Loucy (cell line): ENCODE measurements at regions not wholly inside any gene's neighbourhood (a gene's known extent, or its start where the extent isn't known, plus 50 kb on each side); places are given as distances from the start of the nearest gene placed in this dataset.

Source experiments
- H2AFZ ChIP-seq: fragments of 200-600 bp; sonication (generic); 2 replicates; pipeline ENCODE4 v1.6.0; 2016; ENCODE audit warnings: antibody characterized with exemption, mild to moderate bottlenecking, low read length, moderate library complexity
- H3F3A ChIP-seq: fragments of 200-600 bp; 2 replicates; pipeline ENCODE4 v1.6.0; 2016; ENCODE audit warnings: antibody characterized with exemption, low read depth, mild to moderate bottlenecking
- H3K27me3 ChIP-seq: fragments of 200-600 bp; sonication (generic); 2 replicates; pipeline ENCODE4 v1.6.1; 2014; ENCODE audit warnings: low read length, mild to moderate bottlenecking; ENCODE audit not compliant: insufficient read depth, poor library complexity, severe bottlenecking
- H3K36me3 ChIP-seq: fragments of 200-600 bp; sonication (generic); 2 replicates; pipeline ENCODE4 v1.6.1; 2016; ENCODE audit warnings: low read length; ENCODE audit not compliant: insufficient read depth
- H3K4me1 ChIP-seq: fragments of 200-600 bp; sonication (generic); 2 replicates; pipeline ENCODE4 v1.5.1; 2014; ENCODE audit warnings: low read length, mild to moderate bottlenecking; ENCODE audit not compliant: insufficient read depth, poor library complexity, severe bottlenecking
- H3K4me2 ChIP-seq: fragments of 200-600 bp; sonication (generic); 2 replicates; pipeline ENCODE4 v1.6.0; 2014; ENCODE audit warnings: antibody characterized with exemption, low read length, low read depth, mild to moderate bottlenecking; ENCODE audit not compliant: poor library complexity, severe bottlenecking
- H3K4me3 ChIP-seq: fragments of 200-600 bp; sonication (generic); 2 replicates; pipeline ENCODE4 v1.5.1; 2014; ENCODE audit warnings: low read length, mild to moderate bottlenecking, mixed read lengths; ENCODE audit not compliant: poor library complexity, severe bottlenecking
- H3K79me2 ChIP-seq: fragments of 200-600 bp; sonication (generic); 2 replicates; pipeline ENCODE4 v1.6.1; 2014; ENCODE audit warnings: low read length; ENCODE audit not compliant: insufficient read depth
- H3K9ac ChIP-seq: fragments of 200-600 bp; sonication (generic); 2 replicates; pipeline ENCODE4 v1.6.0; 2014; ENCODE audit warnings: mild to moderate bottlenecking, low read depth, low read length, moderate library complexity; ENCODE audit not compliant: poor library complexity, severe bottlenecking
- H3K9me2 ChIP-seq: fragments of 200-600 bp; sonication (generic); replicated peaks from 2 replicates; pipeline ENCODE4 v1.6.1; 2016; ENCODE audit warnings: low read depth, low read length, mixed read lengths
- H3K9me3 ChIP-seq: fragments of 200-600 bp; sonication (generic); 2 replicates; pipeline ENCODE4 v1.6.1; 2014; ENCODE audit warnings: mild to moderate bottlenecking, antibody characterized with exemption, low read length, low read depth; ENCODE audit not compliant: insufficient read depth
- H4K20me1 ChIP-seq: fragments of 200-600 bp; sonication (generic); 2 replicates; pipeline ENCODE4 v1.6.0; 2014; ENCODE audit warnings: antibody characterized with exemption, low read length, mild to moderate bottlenecking; ENCODE audit not compliant: insufficient read depth, poor library complexity, severe bottlenecking
- EZH2phosphoT487 ChIP-seq: fragments of 200-600 bp; IDR thresholded peaks from 2 replicates; pipeline ENCODE4 v1.6.1; 2018; ENCODE audit warnings: antibody characterized with exemption, mild to moderate bottlenecking, moderate library complexity, borderline replicate concordance
- TF ChIP-seq, protein P1 (sequence below): fragments of 200-600 bp; sonication (generic); conservative IDR thresholded peaks from 2 replicates; pipeline ENCODE4 v1.5.1; 2014; ENCODE audit warnings: mild to moderate bottlenecking, antibody characterized with exemption, low read length

GRCh38 chr10:90174531-90174930 is 473.1 kb downstream of the KIF20B start:
- H3K27me3 ChIP-seq, result no peaks in the 10 kb centered on the region
- no peak overlapping the region for H2AFZ ChIP-seq
- TF ChIP-seq EZH2phosphoT487, result no peak
- TF ChIP-seq, protein P1, sequence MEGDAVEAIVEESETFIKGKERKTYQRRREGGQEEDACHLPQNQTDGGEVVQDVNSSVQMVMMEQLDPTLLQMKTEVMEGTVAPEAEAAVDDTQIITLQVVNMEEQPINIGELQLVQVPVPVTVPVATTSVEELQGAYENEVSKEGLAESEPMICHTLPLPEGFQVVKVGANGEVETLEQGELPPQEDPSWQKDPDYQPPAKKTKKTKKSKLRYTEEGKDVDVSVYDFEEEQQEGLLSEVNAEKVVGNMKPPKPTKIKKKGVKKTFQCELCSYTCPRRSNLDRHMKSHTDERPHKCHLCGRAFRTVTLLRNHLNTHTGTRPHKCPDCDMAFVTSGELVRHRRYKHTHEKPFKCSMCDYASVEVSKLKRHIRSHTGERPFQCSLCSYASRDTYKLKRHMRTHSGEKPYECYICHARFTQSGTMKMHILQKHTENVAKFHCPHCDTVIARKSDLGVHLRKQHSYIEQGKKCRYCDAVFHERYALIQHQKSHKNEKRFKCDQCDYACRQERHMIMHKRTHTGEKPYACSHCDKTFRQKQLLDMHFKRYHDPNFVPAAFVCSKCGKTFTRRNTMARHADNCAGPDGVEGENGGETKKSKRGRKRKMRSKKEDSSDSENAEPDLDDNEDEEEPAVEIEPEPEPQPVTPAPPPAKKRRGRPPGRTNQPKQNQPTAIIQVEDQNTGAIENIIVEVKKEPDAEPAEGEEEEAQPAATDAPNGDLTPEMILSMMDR, result no peak
- no peaks in the 10 kb centered on the region for H3K36me3 ChIP-seq
- no peaks in the 10 kb centered on the region for H3K9me3 ChIP-seq
- no peaks in the 10 kb centered on the region for H3K4me1 ChIP-seq
- no peaks in the 10 kb centered on the region for H3K9me2 ChIP-seq
- no peaks in the 10 kb centered on the region for H3F3A ChIP-seq
- no peaks in the 10 kb centered on the region for H4K20me1 ChIP-seq
- no peaks in the 10 kb centered on the region for H3K79me2 ChIP-seq
- H3K4me2 ChIP-seq, result no peak overlapping the region
- H3K4me3 ChIP-seq, result no peak overlapping the region
- H3K9ac ChIP-seq, result no peak overlapping the region

DNA sequence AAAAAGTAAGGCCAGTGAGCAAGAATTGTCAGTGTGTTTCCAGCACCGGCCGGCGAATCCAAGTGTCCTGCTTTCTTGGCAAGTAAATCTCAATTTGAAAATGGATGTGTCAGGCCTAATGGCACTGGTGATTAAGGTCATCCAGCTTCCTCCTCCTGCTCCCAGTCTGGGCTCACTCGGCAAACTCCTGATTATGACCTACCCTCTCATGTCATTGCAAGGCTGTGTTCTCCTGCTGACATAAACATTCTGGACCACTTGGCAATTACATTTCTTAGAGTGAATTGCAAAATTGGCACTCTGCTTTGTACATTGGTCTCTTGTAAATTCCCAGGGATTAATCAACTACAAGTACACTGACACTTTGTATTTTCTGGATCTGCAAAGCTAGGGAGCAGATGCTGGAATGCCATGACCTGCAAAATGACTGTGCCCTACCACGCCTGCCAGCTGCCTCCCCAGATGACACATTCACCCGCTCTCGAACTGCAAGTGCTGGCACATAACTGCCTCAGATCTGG is 473.8 kb downstream of the KIF20B start:
- Histone ChIP-seq H3K9me3 (no peaks in the 10 kb centered on the region), H3K79me2 (no peaks in the 10 kb centered on the region), H2AFZ (no peak overlapping the region), H3K4me2 (no peak overlapping the region), H3K4me3 (no peak overlapping the region), H4K20me1 (no peaks in the 10 kb centered on the region), H3K36me3 (no peaks in the 10 kb centered on the region), H3K9me2 (no peaks in the 10 kb centered on the region), H3K4me1 (no peaks in the 10 kb centered on the region), H3F3A (no peaks in the 10 kb centered on the region), H3K27me3 (no peaks in the 10 kb centered on the region), H3K9ac (no peak overlapping the region)
- no peak for TF ChIP-seq EZH2phosphoT487
- TF ChIP-seq, protein P1, result no peak

DNA sequence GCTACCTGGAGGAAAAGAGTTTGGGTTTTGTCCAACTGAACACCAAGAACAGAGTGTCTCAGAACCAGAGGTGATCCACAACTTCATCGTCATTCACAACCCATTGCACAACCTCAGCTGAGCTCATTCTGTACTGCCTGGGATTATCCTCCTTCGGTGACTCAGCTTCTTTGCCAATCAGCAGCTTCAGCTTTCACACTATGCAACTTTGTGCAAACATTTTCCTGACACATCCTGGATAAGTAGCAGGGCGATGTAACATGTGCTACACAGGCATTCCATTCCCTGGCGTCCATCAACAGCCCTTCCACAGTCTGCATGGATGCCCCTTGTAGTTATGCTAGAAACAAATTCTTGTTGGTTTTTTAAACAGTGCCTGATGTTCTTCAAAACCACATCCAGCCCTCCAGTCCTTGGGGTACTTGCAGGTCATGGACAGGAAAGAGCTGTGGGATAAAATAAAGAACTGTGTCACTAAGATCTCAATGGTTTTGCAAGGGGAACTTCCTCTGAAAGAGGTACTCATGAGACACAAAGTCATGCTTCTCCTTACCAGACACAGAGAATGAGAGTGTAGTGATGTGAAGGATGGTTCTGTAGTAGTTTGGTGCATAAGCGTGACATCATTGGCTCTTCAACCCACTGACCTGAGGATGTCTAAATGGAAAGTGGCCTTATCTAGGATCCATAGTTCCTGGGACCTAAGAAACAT is 478.5 kb downstream of the KIF20B start:
- Histone ChIP-seq H4K20me1 (no peaks in the 10 kb centered on the region), H3K27me3 (no peaks in the 10 kb centered on the region), H3K4me1 (no peaks in the 10 kb centered on the region), H3K79me2 (no peaks in the 10 kb centered on the region), H3K9me3 (no peaks in the 10 kb centered on the region), H3K9me2 (no peaks in the 10 kb centered on the region), H3K9ac (no peak overlapping the region), H3K36me3 (no peaks in the 10 kb centered on the region), H3K4me3 (no peak overlapping the region), H2AFZ (no peak overlapping the region), H3F3A (no peaks in the 10 kb centered on the region), H3K4me2 (no peak overlapping the region)
- TF ChIP-seq EZH2phosphoT487, result no peak
- TF ChIP-seq, protein P1, result no peak
